ENCODE measurements at regions not wholly inside any gene's neighbourhood (a gene's known extent, or its start where the extent isn't known, plus 50 kb on each side); places are given as distances from the start of the nearest gene placed in this dataset.
A peak's percentile ranks its signal among the peaks of the same experiment; 100 is the strongest.

DNA sequence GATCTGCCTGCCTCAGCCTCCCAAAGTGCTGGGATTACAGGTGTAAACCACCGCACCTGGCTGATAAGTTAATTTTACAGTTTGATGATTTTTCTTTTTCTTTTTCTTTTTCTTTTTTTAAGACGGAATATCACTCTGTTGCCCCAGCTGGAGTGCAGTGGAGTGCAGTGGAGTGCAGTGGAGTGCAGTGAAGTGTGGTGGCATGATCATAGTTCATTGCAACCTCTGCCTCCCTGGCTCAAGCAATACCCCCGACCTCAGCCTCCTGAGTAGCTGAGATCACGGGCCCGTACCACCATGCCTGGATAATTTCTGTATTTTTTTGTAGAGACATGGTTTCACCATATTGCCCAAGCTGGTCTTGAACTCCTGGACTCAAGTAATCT is 84.4 kb upstream of the CXADR start:
- DNase-seq, result no peak

DNA sequence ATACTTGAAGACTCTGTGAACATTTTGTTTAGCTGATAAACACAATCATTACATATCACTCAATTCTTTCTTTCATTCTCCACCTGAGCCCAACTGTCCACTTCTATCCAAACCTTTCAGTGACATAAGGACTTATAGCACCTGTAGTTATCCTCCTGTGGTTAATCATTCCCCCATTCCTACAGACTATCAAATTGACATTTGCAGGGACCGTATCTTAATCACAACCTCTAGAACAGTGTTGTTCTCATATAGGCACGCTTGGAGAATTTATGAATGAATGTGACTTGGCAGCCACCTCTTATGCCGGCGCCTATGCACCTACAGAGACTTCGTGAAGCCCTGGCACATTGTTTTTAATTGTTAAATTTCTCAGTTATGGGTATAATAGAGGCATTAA is 83.9 kb upstream of the CXADR start:
- no peak for DNase-seq

DNA sequence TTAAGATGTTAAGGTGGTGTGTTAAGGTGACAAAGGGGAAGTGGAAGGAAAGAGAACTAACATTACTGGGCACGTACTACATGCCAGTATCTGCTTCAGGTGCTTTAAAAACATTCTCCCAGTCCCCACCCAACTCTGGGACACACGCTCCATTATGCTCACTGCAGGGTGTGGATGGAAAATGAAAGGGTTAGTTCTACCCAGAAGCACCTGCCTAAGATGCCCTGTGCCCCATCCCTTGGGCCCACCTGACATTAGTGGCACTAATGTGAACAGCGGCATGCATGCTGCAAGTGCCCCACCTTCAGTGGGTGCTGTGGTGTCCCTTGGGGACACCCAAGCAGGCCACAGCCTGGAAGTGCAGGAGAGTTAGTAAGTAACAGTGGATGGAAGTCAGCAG is 82.9 kb upstream of the CXADR start:
- DNase-seq, result no peak

DNA sequence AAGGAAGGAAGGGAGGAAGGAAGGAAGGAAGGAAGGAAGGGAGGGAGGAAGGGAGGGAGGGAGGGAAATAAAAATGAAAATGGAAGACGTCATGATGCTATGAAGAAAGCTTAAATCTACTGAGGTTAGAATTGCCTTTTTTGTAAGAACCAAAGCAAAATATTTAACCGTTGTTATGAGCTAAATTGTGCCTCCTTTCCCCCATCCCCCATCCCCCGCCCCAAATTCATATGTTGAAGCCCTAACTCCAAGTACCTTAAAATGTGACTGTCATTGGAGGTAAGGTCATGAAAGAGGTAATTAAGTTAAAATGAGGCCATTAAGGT is 80.1 kb upstream of the CXADR start:
- no peak for DNase-seq

DNA sequence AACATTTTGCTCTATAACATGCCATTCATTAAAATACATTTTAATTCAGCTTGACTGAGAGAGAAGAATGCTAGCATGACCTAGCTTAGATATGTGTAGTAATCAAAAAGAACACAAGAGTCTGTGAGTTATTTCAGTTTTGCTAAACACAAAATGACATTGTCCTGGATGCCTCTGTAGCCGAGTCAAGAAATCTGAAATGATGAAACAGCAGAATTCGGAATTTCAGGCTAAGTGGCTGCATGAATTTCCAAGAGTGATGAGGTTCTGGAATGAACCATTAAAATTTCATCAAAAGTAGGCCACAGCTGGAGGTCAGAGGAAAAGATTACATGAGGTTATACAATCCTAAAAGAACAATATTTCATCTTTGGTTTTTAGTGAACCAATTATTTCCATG is 79.1 kb upstream of the CXADR start:
- DNase-seq, result no peak

DNA sequence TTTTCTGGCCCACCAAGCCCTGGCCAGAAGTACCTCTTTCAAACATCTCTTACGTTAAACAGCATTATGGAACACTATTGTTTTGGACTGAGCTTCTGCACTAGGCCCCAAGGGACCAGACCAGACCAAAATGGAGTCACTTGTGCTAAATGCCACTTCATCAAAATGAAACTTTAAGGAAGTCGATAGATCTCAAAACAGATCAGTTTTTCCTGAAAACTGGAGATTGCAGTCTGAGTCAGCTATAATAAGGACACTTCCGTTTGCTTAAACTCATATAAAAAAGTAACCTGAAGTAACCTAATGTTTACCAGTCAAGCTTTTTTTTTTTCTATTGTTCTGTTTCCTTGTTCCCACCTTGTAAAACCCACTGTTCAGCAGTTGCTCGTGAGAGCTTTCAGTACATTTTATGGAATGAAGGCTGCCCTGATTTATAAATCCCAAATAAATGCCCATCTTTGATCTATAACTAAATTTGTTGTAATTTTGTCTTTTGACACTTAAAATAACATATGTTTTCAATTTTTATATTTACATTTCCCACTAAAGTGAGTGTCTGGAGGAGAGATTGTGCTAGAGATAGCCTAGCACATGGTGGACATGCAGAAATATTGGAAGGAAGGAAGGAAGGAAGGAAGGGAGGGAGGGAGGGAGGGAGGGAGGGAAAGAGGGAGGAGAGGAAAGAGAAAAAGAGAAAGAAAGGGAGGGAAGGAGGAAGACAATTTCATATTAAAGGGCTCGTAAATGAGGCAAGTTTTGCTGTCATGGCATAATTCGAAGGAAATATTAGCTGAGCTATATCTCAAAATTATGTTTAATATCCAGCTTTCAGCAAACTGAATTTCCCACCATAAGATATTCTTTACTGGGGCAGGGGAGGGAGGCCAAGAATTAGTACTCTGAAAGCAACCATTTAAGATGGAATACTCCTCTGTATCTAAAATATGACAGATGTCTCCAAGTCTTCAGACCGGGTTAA is 77.0 kb upstream of the CXADR start:
- no peak for DNase-seq

DNA sequence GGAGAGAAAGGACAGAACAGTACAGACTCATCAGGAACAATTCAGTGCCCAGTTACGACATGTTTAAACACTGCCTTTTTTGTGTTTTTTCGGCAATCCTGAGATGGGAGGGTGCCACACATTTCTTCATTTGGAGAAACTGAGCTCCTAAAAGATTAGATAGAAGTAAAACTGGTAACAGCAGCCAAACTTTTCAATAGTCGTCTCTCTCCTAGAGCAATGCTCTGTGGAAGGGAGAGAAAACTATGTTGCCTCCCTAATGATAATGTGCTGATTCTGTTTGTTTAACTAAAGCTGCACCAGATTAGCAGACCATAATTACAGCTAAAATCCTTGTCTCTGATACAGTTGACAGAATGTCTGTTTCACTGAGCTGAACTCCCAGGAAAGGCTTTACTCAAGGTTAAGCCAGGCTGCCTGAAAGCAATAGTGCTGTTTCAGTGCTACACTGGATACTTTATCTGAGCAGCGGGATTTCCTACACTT is 76.2 kb upstream of the CXADR start:
- peak; percentile 25 for DNase-seq

DNA sequence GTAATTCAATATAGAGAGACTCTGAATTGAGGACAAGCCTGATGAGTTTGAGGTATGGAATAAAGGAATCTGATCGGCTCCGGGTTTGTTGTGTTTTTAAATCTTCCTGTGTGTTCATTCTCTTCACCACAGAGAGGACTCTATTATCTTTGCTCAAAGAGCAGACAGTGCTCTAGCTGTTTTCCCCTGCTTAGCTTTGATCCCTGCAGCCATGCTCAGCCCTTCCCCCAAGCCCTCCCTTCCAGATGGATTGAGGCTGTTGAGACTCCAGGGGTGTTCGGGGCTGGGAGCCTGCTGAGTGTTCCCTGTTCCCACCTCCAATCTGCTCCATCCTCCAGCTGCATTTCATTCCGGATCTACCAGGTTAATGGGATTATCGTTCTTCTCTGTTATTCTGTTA is 74.2 kb upstream of the CXADR start:
- DNase-seq, result no peak

DNA sequence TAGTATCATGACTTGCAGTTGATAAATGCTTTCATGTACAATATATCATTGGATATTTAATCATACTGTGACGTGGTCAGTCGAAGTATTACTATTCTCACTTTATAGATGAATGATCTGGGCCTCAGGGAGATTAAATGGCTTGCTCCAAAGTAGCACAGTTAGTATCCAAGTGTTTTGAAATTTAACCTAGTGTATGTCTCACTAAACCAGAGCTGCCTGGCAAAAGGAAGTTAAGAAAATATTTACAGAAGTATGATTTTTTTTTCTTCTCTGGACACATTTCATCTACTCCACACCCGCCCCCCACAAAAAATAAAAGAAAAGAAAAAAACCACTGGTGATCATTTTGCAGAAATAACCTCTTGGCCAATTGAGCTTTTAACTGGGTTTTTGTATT is 71.9 kb upstream of the CXADR start:
- no peak for DNase-seq

DNA sequence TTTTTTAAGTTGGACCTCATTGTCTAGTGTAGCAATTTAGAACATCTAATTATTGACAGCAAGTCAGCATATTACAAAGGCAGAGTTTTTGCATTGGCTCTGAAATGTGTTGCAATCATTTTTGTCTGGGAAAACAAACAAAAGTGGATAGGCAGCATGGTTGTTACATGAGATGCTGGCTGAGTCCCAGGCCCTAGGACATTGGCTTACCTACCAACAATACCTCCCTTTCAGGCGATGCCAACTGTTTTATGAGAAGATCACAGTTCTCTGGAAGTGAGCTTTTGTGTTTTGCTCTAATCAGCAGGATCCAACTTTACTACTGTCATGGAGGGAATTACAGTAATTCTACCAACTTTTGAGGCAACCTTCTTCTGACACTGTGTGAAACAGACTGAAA is 71.5 kb upstream of the CXADR start:
- no peak for DNase-seq

DNA sequence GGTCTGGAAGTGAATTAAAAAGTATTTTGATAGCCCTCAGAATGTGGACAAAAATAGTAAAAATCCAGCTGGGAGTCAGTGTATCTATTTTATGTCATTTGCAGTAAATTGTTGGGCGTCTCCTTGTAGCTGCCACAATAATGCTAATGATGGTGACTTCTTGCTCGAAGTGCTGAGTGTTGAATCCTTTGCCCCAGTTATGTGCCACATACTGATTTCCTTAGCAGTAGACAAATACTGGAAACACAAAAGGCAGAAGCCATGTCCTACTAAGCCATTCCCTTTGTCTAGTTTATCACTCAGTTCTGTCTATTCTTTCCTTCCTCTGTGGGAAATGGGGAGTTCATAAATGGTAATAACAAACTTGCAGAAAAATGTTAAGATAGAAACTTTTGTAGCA is 70.7 kb upstream of the CXADR start:
- DNase-seq, result no peak

DNA sequence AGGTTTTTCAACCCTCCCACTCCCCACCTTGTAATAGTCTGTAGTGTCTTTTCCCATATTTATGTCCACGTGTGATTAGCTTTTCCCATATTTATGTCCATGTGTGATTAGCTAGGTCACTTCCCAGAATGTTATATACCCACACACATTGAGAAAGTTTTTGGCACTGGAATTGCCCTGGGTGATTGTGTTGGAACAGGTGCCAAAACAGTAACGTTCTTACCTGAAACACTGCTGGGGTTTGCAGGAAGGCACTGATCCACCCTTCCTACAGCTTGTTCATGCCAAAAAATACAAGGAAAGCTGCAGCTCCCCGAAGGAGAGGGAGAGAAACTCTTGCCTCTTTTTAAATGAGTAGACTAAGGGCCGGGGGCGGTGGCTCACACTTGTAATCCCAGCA is 68.0 kb upstream of the CXADR start:
- no peak for DNase-seq

DNA sequence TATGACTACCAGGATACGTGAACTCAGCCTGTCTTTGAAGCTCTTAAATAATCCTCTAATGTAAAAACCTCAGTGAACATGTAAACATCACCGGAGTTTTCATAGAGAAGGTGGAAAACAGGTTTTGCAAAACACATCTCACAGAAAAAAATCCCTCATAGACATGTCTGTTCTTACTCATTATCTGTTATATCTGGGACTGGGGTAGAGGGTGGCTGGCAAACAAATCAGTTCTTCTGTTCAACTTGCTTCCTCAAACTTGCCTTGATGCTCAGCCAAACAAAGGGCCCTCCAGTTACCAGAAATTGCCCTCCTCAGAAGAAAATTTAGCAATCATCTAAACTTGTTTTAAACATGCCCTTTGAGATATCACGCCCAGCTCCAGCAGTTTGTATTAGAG is 66.1 kb upstream of the CXADR start:
- DNase-seq, result no peak

DNA sequence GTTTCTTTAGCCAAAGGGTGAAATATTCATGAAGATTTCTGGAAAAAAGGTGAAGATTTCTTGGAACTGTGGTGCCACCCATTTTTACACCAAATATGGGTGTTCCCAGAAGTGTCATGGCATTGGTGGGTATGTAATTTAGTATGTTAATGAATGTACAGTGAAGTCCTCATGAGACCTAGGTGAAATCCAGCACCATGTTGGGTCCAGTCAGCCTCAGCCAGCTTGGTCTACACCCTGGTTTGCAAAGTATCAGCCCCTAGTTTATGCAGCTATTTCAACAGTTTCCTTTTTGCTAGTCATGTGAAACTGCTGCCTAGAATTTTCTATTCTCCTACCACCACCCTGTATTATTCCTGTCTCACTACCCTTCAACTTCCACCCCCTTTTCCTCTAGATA is 63.1 kb upstream of the CXADR start:
- DNase-seq, result no peak

DNA sequence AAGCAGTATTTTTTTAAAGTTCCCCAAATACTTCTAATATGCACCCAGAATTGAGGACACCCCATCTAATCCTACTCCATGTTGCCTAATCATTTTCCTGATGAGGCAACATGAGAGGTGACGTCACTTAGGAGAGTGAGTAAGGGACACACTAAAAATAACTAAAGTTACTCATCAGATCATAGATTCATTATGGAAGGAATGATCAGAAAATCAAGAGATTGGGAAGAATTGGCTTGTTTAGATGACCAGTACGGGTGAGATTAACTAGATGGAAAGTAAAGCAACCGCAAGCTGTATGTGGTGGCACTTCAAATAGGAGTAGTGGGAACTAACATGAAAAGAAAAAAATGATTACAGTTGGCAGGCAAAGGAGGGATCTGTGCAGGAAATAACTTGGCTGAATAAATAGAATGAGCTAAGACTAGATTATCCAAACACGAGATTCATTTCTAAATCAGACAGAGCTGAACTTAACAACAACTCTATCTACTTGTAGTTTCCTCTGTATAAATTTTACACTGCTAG is 61.4 kb upstream of the CXADR start:
- DNase-seq, result no peak

DNA sequence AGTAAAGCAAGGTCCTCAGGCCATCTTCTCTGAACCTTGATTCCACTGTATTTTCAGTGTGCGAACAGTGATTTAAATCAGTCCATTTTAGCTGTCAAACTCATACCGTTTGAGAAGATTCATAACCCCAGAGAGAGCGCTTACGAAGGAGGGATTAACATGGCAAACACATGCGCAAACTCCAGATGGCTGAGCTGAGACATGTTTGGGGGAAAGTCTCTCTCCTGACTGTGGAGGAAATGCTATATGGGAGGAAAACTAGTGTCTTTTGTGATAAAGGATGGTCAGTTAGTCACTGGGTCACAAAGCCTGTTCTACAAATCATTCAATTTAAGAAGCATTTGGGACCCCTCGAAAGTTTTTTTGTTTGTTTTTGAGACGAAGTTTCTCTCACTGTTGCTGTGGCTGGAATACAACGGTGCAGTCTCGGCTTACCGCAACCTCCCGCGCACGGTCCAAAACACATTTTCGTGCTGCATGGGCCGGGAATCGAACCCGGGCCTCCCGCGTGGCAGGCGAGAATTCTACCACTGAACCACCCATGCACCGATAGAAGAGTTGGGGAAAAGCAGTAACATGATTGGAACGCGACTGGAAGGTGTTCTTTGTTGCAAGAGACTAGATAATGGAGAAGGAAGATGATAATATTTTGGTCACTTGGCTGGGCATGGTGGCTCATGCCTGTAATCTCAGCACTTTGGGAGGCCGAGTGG is 58.4 kb upstream of the CXADR start:
- DNase-seq, result peak; percentile 55

DNA sequence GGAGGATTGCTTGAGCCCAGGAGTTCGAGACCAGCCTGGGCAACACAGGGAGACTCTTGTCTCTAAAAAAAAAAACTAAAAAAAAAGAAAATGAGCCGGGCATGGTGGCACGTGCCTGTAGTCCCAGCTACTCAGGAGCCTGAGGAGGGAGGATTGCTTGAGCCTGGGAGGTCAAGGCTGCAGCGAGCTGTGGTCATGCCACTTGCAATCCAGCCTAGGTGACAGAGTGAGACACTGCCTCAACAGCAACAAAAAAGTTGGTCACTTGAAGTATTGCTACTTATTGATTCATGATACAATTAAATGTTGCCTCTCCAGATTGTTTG is 57.9 kb upstream of the CXADR start:
- peak; percentile 13 for DNase-seq

DNA sequence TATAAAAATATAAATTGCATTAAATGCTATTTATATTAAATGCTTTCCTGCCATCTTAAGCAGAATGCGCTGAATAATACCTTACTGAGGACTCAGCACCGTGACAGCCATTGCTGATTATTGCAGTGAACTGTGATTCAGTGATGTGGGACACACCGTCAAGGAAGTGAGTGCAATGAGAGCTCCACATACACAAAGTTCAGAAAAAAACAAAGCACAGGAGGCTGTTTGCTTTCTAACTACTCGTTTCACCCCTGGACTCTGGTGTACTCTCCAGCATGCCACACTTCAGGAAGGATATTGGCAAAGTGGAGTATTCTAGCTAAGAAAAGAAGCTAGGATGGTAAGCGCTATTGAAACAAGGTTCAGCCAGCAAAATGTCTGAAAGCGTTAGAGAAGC is 57.4 kb upstream of the CXADR start:
- no peak for DNase-seq

DNA sequence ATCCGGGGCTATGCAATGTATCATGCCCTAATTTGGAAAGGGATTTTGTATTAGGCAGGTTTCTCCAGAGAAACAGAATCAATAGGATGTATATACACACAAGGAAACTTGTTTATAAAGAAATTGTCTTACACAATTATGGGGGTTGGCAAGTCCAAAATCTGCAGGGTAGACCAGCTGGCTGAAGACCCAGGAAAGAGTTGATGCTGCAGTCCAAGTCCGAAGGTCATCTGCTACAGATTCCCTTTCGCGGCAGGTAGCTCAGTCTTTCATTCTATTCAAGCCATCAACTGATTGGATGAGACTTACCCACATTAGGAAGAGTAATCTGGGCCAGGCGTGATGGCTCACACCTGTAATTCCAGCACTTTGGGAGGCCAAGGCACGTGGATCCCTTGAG is 54.6 kb upstream of the CXADR start:
- DNase-seq, result no peak

DNA sequence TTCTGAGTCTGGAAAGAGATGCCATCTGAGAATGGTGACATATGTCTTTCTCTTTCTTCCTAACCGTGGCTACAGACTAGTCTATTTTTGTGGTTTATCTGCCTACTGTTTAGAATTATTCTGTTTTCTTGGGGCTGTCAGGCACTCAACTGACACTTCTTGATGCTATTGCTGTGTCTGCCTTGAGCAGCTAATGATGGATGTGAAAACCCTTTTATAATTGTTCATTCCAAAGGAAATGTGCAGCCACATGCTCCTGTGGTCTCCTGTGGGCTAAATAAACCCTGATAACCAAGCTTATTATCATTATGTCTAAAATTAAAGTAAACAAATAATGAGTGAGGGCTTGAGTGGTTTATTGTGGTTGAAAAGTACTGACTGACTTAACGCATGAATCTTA is 52.7 kb upstream of the CXADR start:
- DNase-seq, result no peak

DNA sequence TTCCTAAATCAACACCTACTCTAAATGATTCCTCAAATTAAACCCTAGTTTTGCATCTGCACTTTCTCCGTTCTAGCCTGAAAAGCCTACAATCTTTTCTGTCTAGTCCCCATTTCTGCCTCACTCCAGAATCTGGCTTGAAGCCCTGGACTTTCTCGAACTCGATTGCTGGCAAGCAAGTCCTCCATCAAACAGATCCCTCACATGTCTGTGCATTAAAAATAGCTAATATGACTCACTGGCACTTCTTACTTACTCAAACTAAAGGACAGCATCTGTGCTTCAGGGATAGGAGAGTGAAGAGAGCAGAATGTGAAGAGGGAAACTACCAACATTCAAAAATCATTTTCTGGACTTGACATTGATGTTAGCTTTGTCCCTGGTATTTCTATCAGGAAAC is 51.8 kb upstream of the CXADR start:
- DNase-seq, result no peak

DNA sequence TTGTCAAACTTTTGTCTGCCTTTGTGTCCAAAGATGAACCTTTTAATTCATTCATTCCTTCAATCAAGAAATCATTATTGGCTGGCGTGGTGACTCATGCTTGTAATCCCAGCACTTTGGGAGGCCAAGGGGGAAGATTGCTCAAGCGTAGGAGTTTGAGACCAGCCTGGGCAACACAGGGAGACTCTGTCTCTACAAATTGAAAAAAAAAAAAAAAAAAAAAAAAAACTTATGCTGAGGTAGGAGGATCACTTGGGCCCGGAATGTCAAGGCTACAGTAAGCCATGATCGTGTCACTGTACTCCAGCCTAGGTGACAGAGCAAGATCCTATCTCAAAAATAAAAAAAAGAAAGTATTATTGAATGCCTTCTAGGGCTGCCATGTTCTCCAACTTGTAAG is 51.3 kb upstream of the CXADR start:
- no peak for DNase-seq

DNA sequence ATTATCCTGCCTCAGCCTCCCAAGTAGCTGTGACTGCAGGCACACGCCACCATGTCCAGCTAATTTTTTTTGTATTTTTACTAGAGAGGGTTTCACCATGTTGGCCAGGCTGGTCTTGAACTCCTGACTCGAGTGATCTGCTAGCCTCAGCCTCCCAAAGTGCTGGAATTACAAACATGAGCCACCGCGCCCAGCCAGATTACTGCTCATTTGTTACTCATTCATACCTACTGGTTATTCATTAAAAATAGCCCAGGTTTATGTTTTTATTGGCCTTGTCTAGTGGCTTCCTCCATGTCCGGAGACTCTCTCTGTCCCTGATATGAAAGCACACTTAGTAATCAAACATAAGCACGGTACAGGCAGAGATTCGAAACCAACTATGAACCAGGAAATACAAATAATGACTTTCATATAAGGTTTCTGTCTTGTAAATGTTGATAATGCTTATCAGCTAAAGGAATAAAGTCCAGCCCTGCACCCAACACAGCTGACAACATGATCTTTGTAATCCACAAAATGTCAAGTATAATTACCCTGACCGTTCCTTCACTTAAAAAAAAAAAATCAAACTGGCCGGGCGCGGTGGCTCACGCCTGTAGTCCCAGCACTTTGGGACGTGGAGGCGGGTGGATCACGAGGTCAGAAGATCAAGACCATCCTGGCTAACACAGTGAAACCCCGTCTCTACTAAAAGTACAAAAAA is 50.4 kb upstream of the CXADR start:
- no peak for DNase-seq
